A549 (cell line): ENCODE measurements at regions not wholly inside any gene's neighbourhood (a gene's known extent, or its start where the extent isn't known, plus 50 kb on each side); places are given as distances from the start of the nearest gene placed in this dataset.

ENCODE experiments used
- CHD2 ChIP-seq: fragments of 150-350 bp; IDR thresholded peaks from 2 replicates; pipeline ENCODE4 v1.6.1; 2014; ENCODE audit warnings: low read length; ENCODE audit not compliant: partially characterized antibody
- ESRRA ChIP-seq: fragments of 150-350 bp; IDR thresholded peaks from 2 replicates; pipeline ENCODE4 v1.6.1; 2014; ENCODE audit warnings: mild to moderate bottlenecking, low read length, borderline replicate concordance
- NR3C1 ChIP-seq: fragments of >200 bp; sonication (Bioruptor Twin); formaldehyde crosslinking; IDR thresholded peaks from 3 replicates; pipeline ENCODE4 v1.6.1; 2017
- POLR2A ChIP-seq: IDR thresholded peaks from 2 replicates; pipeline ENCODE4 v1.6.1; 2012; ENCODE audit warnings: mild to moderate bottlenecking, low read length
- POLR2AphosphoS2 ChIP-seq: conservative IDR thresholded peaks from 2 replicates; pipeline ENCODE4 v1.6.1; 2012; ENCODE audit warnings: low read length, improper control_type of control experiment, inconsistent platforms
- TF ChIP-seq, protein P1 (sequence below): fragments of >200 bp; sonication (Bioruptor Twin); formaldehyde crosslinking; IDR thresholded peaks from 3 replicates; pipeline ENCODE4 v1.5.1; 2016
- TF ChIP-seq, protein P2 (sequence below): IDR thresholded peaks from 2 replicates; pipeline ENCODE4 v1.6.1; 2012
- TF ChIP-seq, protein P3 (sequence below): fragments of >200 bp; sonication (Bioruptor Twin); formaldehyde crosslinking; IDR thresholded peaks from 3 replicates; pipeline ENCODE4 v1.6.1; 2016

DNA sequence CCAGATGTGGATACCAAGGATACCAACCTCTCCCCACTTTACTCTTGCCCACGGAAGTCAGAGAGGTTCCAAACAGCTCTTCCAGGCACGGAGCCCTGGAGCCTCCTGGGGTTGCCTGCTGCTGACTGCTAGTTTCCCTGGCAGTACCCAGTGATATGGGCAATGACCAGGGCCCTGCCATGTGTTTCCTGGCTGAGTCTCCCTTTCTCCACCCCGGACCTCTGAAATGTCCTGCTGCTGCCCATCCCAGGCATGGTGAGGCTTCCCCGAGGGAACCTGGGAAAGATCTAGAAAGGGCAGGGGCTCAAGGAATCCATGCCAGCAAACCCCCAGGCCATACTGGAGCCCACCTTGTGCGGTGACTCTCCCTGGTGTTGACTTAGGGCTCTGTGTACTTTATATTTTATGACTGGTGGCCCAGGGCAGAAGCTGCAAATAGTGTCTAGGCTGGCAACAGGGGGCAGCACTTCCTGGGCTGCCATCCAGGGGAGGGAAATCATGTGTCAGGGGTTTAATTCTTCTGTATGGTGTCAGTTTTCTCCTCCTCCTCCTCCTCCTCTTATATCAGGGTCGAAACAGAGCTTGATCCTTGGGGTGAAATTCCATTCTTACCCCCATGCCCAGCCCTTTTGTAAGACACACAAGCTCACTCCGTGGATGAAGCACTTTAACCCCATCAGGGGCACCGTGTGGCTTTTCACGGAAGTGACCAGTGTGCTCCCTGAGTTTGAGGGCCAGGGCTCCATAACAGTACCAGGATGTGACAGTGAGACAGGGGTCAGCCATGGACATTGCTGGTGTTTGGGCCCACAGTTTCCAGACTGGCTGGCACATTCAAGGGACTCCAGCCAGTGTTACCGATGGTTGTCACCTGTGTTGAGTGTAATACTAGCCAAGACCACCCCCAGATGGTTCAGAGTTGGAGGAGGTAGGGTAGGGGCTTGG lies 62.4 kb upstream of the GDF10 start:
- no peak for TF ChIP-seq POLR2AphosphoS2
- TF ChIP-seq, protein P1, sequence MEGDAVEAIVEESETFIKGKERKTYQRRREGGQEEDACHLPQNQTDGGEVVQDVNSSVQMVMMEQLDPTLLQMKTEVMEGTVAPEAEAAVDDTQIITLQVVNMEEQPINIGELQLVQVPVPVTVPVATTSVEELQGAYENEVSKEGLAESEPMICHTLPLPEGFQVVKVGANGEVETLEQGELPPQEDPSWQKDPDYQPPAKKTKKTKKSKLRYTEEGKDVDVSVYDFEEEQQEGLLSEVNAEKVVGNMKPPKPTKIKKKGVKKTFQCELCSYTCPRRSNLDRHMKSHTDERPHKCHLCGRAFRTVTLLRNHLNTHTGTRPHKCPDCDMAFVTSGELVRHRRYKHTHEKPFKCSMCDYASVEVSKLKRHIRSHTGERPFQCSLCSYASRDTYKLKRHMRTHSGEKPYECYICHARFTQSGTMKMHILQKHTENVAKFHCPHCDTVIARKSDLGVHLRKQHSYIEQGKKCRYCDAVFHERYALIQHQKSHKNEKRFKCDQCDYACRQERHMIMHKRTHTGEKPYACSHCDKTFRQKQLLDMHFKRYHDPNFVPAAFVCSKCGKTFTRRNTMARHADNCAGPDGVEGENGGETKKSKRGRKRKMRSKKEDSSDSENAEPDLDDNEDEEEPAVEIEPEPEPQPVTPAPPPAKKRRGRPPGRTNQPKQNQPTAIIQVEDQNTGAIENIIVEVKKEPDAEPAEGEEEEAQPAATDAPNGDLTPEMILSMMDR: no peak
- TF ChIP-seq, protein P2, sequence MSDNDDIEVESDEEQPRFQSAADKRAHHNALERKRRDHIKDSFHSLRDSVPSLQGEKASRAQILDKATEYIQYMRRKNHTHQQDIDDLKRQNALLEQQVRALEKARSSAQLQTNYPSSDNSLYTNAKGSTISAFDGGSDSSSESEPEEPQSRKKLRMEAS: no peak
- no peak for TF ChIP-seq CHD2
- TF ChIP-seq POLR2A: no peak
- TF ChIP-seq ESRRA: no peak
- TF ChIP-seq NR3C1: no peak
- TF ChIP-seq, protein P3, sequence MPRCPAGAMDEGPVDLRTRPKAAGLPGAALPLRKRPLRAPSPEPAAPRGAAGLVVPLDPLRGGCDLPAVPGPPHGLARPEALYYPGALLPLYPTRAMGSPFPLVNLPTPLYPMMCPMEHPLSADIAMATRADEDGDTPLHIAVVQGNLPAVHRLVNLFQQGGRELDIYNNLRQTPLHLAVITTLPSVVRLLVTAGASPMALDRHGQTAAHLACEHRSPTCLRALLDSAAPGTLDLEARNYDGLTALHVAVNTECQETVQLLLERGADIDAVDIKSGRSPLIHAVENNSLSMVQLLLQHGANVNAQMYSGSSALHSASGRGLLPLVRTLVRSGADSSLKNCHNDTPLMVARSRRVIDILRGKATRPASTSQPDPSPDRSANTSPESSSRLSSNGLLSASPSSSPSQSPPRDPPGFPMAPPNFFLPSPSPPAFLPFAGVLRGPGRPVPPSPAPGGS: no peak
